Fibroblast of pulmonary artery (primary cell): ENCODE measurements at regions not wholly inside any gene's neighbourhood (a gene's known extent, or its start where the extent isn't known, plus 50 kb on each side); places are given as distances from the start of the nearest gene placed in this dataset.

Source experiments
- DNase-seq: peaks from one replicate; pipeline ENCODE4 v3.0.0-alpha.2; 2010; ENCODE audit warnings: low read depth
- H3K4me3 ChIP-seq: replicated peaks from 2 replicates; pipeline ENCODE4 v1.5.1; 2011; ENCODE audit warnings: low read depth, mild to moderate bottlenecking, control low read depth, low read length, moderate library complexity
- CTCF ChIP-seq: IDR thresholded peaks from 2 replicates; pipeline ENCODE4 v1.5.1; 2011; ENCODE audit warnings: mild to moderate bottlenecking, control low read depth, low read length, inconsistent platforms; ENCODE audit errors: missing control alignments

- no peak for DNase-seq
- no peak overlapping the region for H3K4me3 ChIP-seq
- TF ChIP-seq CTCF: no peak
These were observed 93.2 kb upstream of the ARL4C start for GRCh38 chr2:234590076-234590475.

- H3K4me3 ChIP-seq: no peak overlapping the region
- no peak for TF ChIP-seq CTCF
- no peak for DNase-seq
These were observed 91.2 kb upstream of the ARL4C start for GRCh38 chr2:234588054-234588430.

GRCh38 chr2:234587341-234588053, 90.6 kb upstream of the ARL4C start:
- no peak for DNase-seq
- no peak for TF ChIP-seq CTCF
- no peak overlapping the region for H3K4me3 ChIP-seq

GRCh38 chr2:234583331-234583730, 86.5 kb upstream of the ARL4C start:
- no peak for DNase-seq
- no peak overlapping the region for H3K4me3 ChIP-seq
- TF ChIP-seq CTCF: no peak

- TF ChIP-seq CTCF: no peak
- no peak overlapping the region for H3K4me3 ChIP-seq
- no peak for DNase-seq
These were observed 83.8 kb upstream of the ARL4C start for GRCh38 chr2:234580686-234581085.

DNA sequence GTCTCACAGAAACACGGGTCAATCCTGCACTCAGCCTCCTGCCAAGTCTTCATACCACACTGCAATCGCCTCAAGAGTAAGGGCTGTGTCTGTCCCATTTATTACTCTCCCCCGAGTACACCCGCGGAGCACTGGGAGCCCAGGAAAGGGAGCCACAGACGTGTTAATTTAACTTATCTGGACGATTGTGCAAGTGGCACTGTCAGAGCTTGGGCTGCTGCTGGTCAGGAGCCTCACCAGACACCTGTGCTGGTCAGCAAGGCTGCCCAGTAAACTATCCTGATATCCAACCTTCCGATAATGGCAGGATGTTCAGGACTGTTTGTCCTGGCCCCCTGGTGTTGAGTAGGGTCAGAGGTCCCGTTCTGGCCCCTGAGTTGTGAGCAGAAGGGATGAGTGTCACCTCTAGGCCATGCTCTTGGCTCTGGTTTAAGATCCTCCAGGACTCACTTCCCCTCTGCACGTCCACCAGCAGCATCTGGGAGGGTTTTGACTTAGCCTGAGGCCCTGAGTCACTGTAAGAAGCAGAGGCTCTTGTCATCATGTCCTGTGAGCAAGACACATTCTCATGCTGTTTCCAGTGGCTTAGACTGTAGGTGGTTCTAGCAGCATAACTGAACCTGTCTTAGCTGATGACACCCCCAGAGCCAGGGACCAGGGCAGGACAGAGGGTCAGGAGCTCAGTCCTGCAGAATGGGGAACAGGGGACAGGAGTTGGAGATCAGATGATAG, 82.5 kb upstream of the ARL4C start:
- no peak overlapping the region for H3K4me3 ChIP-seq
- DNase-seq: no peak
- TF ChIP-seq CTCF: no peak
